MCF 10A (cell line): ENCODE measurements at regions not wholly inside any gene's neighbourhood (a gene's known extent, or its start where the extent isn't known, plus 50 kb on each side); places are given as distances from the start of the nearest gene placed in this dataset.

Experiments
- BruUV-seq: library from RNA; stranded (reverse); fragments of 400-500 nt; replicated peaks from 2 replicates; lab custom pipeline; 2021; lab: Mats Ljungman, UMichigan
- CTCF ChIA-PET: fragments of 300-600 bp; sonication (Branson Sonifier 250); formaldehyde crosslinking; extraction: SDS; loops from one replicate; lab custom pipeline; 2021; ENCODE audit warnings: antibody characterized with exemption, inconsistent platforms; lab: Yijun Ruan, JAX
- POLR2A ChIA-PET: fragments of 300-600, 350-650 bp; sonication (Branson Sonifier 250); formaldehyde crosslinking; extraction: SDS; loops from one replicate; lab custom pipeline; 2020; ENCODE audit warnings: antibody characterized with exemption, inconsistent platforms; lab: Yijun Ruan, JAX
- DNase-seq: peaks from one replicate; pipeline ENCODE4 v3.0.0-alpha.2; 2018; ENCODE audit not compliant: unreplicated experiment
- H3K27ac Mint-ChIP-seq: one replicate; pipeline ENCODE4 v1.8.0; 2022; ENCODE audit warnings: mild to moderate bottlenecking, low read depth, mixed read lengths; ENCODE audit not compliant: unreplicated experiment
- H3K27me3 Mint-ChIP-seq: one replicate; pipeline ENCODE4 v1.8.0; 2022; ENCODE audit warnings: mixed read lengths; ENCODE audit not compliant: insufficient read depth, unreplicated experiment
- H3K36me3 Mint-ChIP-seq: one replicate; pipeline ENCODE4 v1.8.0; 2022; ENCODE audit warnings: mild to moderate bottlenecking, moderate library complexity, mixed read lengths; ENCODE audit not compliant: insufficient read depth, unreplicated experiment
- H3K4me1 Mint-ChIP-seq: one replicate; pipeline ENCODE4 v1.8.0; 2022; ENCODE audit warnings: mixed read lengths; ENCODE audit not compliant: insufficient read depth, unreplicated experiment
- H3K4me3 Mint-ChIP-seq: one replicate; pipeline ENCODE4 v1.8.0; 2022; ENCODE audit warnings: mild to moderate bottlenecking, moderate library complexity, mixed read lengths; ENCODE audit not compliant: unreplicated experiment
- H3K9me3 Mint-ChIP-seq: one replicate; pipeline ENCODE4 v1.8.0; 2022; ENCODE audit warnings: mixed read lengths; ENCODE audit not compliant: unreplicated experiment
- intact Hi-C: fragments of 100-400 bp; cut with micrococcal nuclease; formaldehyde crosslinking; loops from 2 replicates; pipeline ENCODE4 v1.14.1; 2022
- TF ChIP-seq, protein P1 (sequence below): fragments of 200-600 bp; IDR thresholded peaks from one replicate; pipeline ENCODE4 v1.8.0; 2022; ENCODE audit warnings: antibody characterized with exemption, mild to moderate bottlenecking; ENCODE audit not compliant: unreplicated experiment

DNA sequence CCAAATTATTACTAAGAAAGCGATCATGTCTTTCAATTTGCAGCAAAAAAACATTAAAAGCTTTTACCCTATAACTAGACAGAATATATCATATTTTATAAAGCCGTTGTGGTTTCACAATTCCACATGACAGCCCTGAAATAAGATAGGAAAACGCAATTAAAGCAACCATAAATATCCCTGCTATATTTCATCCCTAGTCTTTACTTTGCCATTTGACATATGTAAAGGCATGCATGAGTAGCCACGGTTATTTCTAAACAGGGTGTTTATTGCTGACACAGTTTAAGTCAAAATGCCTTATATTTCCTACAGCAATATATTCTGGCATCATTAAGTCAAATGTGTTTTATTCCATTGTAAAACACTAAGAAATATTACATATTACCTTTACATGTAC is 239.9 kb downstream of the DSEL start:
- H3K27me3 Mint-ChIP-seq = no peaks in the 10 kb centered on the region
- no peaks in the 10 kb centered on the region for H3K9me3 Mint-ChIP-seq
- CTCF ChIA-PET = interaction anchor here (0.6 kb wide), 1 partner anchor 547 kb away, joined by 3 read pairs; no protein-coding TSS in a partner anchor
- H3K27ac Mint-ChIP-seq = no peak overlapping the region
- POLR2A ChIA-PET = no interaction called here
- TF ChIP-seq, protein P1, sequence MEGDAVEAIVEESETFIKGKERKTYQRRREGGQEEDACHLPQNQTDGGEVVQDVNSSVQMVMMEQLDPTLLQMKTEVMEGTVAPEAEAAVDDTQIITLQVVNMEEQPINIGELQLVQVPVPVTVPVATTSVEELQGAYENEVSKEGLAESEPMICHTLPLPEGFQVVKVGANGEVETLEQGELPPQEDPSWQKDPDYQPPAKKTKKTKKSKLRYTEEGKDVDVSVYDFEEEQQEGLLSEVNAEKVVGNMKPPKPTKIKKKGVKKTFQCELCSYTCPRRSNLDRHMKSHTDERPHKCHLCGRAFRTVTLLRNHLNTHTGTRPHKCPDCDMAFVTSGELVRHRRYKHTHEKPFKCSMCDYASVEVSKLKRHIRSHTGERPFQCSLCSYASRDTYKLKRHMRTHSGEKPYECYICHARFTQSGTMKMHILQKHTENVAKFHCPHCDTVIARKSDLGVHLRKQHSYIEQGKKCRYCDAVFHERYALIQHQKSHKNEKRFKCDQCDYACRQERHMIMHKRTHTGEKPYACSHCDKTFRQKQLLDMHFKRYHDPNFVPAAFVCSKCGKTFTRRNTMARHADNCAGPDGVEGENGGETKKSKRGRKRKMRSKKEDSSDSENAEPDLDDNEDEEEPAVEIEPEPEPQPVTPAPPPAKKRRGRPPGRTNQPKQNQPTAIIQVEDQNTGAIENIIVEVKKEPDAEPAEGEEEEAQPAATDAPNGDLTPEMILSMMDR = no peak
- no peaks in the 10 kb centered on the region for H3K36me3 Mint-ChIP-seq
- H3K4me3 Mint-ChIP-seq = no peak overlapping the region
- BruUV-seq = no TSS peak
- H3K4me1 Mint-ChIP-seq = no peaks in the 10 kb centered on the region
- intact Hi-C loops = no loop called here
- DNase-seq = no peak

DNA sequence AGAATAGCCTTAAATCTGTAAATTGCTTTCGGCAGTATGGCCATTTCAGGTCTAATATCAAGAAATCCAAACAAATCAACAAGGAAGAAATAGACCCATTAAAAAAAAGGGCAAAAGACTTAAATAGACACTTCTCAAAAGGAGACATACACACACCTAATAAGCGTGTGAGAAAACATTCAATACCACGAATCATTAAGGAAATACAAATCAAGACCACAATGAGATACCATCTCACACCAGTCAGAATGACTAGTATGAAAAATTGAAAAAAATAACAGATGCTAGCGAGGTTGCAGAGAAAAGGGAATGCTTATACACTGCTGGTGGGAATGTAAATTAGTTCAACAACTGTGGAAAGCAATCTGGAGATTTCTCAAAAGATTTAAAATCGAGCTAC is 243.2 kb downstream of the DSEL start:
- ChIA-PET POLR2A (no interaction called here), CTCF (no interaction called here)
- H3K36me3 Mint-ChIP-seq = no peaks in the 10 kb centered on the region
- TF ChIP-seq, protein P1 = no peak
- no TSS peak for BruUV-seq
- intact Hi-C loops = no loop called here
- no peaks in the 10 kb centered on the region for H3K4me1 Mint-ChIP-seq
- H3K9me3 Mint-ChIP-seq = no peaks in the 10 kb centered on the region
- H3K27me3 Mint-ChIP-seq = no peaks in the 10 kb centered on the region
- H3K4me3 Mint-ChIP-seq = no peak overlapping the region
- no peak for DNase-seq
- no peak overlapping the region for H3K27ac Mint-ChIP-seq

DNA sequence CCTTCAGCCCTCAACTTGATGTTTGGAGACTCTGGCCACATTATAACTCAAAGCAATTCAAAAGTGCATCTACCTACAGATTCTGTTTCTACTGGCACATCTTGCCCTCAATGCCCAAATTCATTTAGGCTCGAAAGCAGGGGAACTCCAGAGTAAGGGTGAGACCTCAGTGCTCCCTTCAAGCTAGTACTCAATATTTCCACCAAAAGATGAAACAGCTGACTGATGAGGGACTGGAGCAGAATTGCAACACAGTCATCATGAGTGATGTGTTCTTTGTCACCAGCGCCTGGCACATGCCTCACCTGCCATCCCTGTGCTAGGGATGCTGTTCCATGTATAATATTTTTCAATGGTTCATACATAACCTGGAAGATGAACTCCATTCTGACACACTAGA is 247.3 kb downstream of the DSEL start:
- TF ChIP-seq, protein P1 = no peak
- Mint-ChIP-seq H3K4me1 (peaks cover 23% of the 10 kb centered on the region), H3K4me3 (no peak overlapping the region), H3K27me3 (no peaks in the 10 kb centered on the region), H3K36me3 (no peaks in the 10 kb centered on the region), H3K27ac (no peak overlapping the region), H3K9me3 (no peaks in the 10 kb centered on the region)
- ChIA-PET CTCF (interaction anchor here (0.7 kb wide), 1 partner anchor 10 kb away, joined by 3 read pairs; no protein-coding TSS in a partner anchor), POLR2A (no interaction called here)
- BruUV-seq = no TSS peak
- DNase-seq = no peak
- intact Hi-C loops = no loop called here

DNA sequence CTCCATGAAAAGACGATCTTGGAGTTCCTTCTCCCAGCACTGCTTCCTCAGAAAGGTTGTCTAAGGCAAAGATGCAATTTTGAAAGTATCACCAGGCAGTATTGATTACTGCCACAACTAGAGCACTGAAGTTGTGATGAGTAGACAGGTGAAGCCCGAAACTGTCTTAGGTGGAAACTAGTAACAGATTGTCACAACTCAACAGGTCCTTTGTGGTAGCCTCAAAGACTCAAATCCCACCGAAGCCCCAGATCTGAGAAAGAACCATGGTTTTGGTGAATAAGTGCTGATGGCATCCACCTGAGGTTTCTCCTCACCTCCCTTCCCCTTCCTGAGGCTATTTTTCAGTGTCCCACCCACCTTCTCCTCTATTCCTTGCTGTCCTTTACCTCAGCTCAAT is 248.0 kb downstream of the DSEL start:
- ChIA-PET POLR2A (no interaction called here), CTCF (no interaction called here)
- no peaks in the 10 kb centered on the region for H3K36me3 Mint-ChIP-seq
- H3K9me3 Mint-ChIP-seq = no peaks in the 10 kb centered on the region
- no peak for DNase-seq
- H3K27ac Mint-ChIP-seq = no peak overlapping the region
- intact Hi-C loops = no loop called here
- BruUV-seq = no TSS peak
- H3K4me3 Mint-ChIP-seq = no peak overlapping the region
- H3K27me3 Mint-ChIP-seq = no peaks in the 10 kb centered on the region
- peaks cover 23% of the 10 kb centered on the region for H3K4me1 Mint-ChIP-seq
- TF ChIP-seq, protein P1 = no peak
